ENCODE measurements at regions not wholly inside any gene's neighbourhood (a gene's known extent, or its start where the extent isn't known, plus 50 kb on each side); places are given as distances from the start of the nearest gene placed in this dataset.

DNA sequence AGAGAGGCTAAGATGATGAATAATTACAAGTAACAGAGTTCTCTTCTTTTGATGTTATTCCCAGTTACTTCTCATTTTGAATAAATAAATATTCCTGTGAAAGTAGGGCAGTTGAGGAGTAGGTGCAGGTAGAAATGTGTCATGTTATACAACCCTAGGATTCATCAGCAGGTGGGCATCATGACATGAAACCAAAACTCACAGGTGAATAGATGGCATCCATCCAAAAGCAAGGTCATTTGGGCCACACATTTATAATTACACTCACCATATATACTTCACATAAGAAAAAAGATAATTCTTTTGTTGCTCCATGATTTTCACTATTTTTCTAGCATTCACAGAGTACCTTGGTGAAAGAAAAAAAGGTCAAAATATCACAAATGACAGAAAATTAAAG lies 273.6 kb downstream of the ZBBX start:
- Mint-ChIP-seq H3K27ac (no peak overlapping the region), H3K9me3 (peaks cover 27% of the 10 kb centered on the region), H3K4me1 (ENCODE audit: low read depth) (no peaks in the 10 kb centered on the region), H3K4me3 (no peak overlapping the region), H3K36me3 (ENCODE audit: low read depth) (no peaks in the 10 kb centered on the region; the same call in 1 of the 2 replicates), H3K27me3 (ENCODE audit: insufficient read depth) (no peaks in the 10 kb centered on the region; the same call in 1 of the 2 replicates)
- DNase-seq: no peak
- TF ChIP-seq, protein P1, sequence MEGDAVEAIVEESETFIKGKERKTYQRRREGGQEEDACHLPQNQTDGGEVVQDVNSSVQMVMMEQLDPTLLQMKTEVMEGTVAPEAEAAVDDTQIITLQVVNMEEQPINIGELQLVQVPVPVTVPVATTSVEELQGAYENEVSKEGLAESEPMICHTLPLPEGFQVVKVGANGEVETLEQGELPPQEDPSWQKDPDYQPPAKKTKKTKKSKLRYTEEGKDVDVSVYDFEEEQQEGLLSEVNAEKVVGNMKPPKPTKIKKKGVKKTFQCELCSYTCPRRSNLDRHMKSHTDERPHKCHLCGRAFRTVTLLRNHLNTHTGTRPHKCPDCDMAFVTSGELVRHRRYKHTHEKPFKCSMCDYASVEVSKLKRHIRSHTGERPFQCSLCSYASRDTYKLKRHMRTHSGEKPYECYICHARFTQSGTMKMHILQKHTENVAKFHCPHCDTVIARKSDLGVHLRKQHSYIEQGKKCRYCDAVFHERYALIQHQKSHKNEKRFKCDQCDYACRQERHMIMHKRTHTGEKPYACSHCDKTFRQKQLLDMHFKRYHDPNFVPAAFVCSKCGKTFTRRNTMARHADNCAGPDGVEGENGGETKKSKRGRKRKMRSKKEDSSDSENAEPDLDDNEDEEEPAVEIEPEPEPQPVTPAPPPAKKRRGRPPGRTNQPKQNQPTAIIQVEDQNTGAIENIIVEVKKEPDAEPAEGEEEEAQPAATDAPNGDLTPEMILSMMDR (IDR thresholded peaks at IDR 0.05): no peak

DNA sequence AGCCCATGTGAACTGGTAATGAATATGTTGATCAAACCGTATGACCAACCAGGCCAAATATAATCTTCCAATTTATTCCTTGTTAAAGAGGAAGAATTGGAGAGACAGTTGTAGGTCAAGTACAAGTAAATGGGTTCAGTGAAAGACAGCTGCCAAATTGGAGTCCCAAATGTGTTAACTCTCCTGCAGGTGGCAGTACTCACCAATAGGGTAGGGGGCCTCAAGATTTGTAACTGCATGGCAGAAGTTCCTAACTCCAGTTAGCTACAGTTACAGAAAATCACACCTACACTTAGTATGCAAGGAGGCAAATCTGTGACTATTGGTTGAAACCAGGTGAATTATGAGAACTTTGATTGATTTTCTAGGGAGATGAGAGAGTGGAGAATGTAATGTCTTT lies 278.0 kb downstream of the ZBBX start:
- H3K27me3 Mint-ChIP-seq (ENCODE audit: insufficient read depth): no peaks in the 10 kb centered on the region
- H3K27ac Mint-ChIP-seq: no peak overlapping the region
- no peaks in the 10 kb centered on the region for H3K36me3 Mint-ChIP-seq (ENCODE audit: low read depth)
- TF ChIP-seq, protein P1 (IDR thresholded peaks at IDR 0.05): no peak
- no peak for DNase-seq
- no peak overlapping the region for H3K4me3 Mint-ChIP-seq
- peaks cover 32% of the 10 kb centered on the region for H3K9me3 Mint-ChIP-seq
- no peaks in the 10 kb centered on the region for H3K4me1 Mint-ChIP-seq (ENCODE audit: low read depth)

DNA sequence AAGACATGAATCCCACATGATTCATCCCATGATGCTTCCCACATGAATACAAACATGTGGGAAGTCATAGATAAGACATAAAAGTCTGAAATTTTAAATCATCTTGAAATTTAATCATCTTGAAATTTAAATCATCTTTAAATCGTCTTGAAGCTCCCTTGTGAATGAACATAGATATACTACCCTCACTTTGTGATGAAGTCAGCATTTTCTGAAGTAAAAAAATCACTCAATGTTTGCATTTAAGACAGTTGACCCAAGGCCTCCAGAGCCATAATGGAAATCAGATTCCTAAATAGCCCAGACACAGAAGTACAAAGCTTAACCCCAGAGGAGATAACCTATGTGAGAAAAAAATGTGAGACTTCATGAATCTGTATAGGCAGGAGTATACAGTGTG lies 279.4 kb downstream of the ZBBX start:
- no peaks in the 10 kb centered on the region for H3K4me1 Mint-ChIP-seq (ENCODE audit: low read depth)
- TF ChIP-seq, protein P1 (IDR thresholded peaks at IDR 0.05): no peak
- DNase-seq: no peak
- no peaks in the 10 kb centered on the region for H3K36me3 Mint-ChIP-seq (ENCODE audit: low read depth)
- H3K4me3 Mint-ChIP-seq: no peak overlapping the region
- no peaks in the 10 kb centered on the region for H3K27me3 Mint-ChIP-seq (ENCODE audit: insufficient read depth)
- peaks cover 42% of the 10 kb centered on the region for H3K9me3 Mint-ChIP-seq
- no peak overlapping the region for H3K27ac Mint-ChIP-seq

DNA sequence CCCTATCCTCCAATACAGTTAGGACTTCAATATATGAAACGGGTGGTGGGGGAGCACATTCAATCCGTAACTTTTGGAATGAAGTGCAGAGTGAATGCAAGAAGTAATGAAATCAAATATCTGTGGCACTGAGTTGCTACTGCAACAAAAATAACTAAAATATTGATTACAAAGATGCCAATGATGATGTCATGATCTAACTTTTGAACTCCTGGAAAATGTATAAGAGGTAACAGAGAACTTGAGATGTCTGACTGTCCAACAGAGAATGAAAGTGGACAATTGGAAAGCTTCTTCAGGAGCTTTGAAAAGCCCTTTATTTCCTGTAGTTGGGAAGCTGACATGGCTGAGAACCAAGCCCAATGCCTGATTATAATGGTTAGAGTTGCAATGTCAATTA lies 279.9 kb downstream of the ZBBX start:
- no peaks in the 10 kb centered on the region for H3K27me3 Mint-ChIP-seq (ENCODE audit: insufficient read depth)
- TF ChIP-seq, protein P1 (IDR thresholded peaks at IDR 0.05): no peak
- no peaks in the 10 kb centered on the region for H3K4me1 Mint-ChIP-seq (ENCODE audit: low read depth)
- H3K4me3 Mint-ChIP-seq: no peak overlapping the region
- H3K36me3 Mint-ChIP-seq (ENCODE audit: low read depth): no peaks in the 10 kb centered on the region
- no peak overlapping the region for H3K27ac Mint-ChIP-seq
- no peak for DNase-seq
- peaks cover 42% of the 10 kb centered on the region for H3K9me3 Mint-ChIP-seq

DNA sequence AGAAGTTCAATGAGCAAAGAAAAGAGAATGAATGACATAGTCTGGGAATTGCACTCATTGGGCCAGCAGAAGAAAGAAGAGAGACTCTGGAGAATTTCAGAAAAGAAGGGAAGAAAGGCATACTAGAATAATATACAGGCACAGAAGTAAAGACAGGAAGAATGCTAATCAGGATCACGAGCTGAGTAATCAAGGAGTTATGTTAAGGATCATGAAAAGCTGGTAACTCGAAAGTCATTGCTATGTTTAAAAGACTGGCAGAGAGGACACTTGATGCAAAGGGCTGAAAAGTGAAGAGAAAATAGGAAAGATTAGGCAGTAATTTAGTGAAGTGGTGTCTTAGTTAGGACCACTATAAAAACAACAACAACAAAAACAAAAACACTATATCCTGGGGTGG lies 284.1 kb downstream of the ZBBX start:
- no peaks in the 10 kb centered on the region for H3K4me1 Mint-ChIP-seq (ENCODE audit: low read depth)
- no peak overlapping the region for H3K27ac Mint-ChIP-seq
- H3K4me3 Mint-ChIP-seq: no peak overlapping the region
- H3K36me3 Mint-ChIP-seq (ENCODE audit: low read depth): no peaks in the 10 kb centered on the region
- TF ChIP-seq, protein P1 (IDR thresholded peaks at IDR 0.05): no peak
- no peak for DNase-seq
- no peaks in the 10 kb centered on the region for H3K27me3 Mint-ChIP-seq (ENCODE audit: insufficient read depth)
- H3K9me3 Mint-ChIP-seq: peaks cover 32% of the 10 kb centered on the region

DNA sequence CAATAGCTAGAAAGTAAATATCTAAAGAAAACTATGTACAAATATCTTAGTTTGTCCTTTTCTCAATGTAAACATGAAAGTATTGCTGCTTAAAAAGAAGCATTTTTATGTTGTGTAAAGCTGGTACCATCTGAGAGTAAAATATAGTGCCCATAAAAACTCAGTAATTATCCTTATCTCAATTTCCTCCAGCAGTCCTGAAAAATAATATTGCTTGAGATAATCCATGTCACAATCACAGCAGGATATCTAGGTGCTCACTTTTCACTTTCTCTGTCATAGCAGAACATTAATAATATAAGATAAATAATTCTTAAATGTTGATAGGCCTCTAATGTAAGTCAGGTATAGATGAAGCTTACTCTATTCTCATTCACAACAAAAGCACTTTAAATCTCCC lies 285.5 kb downstream of the ZBBX start:
- DNase-seq: no peak
- H3K9me3 Mint-ChIP-seq: peaks cover 31% of the 10 kb centered on the region
- no peak overlapping the region for H3K4me3 Mint-ChIP-seq
- H3K27me3 Mint-ChIP-seq (ENCODE audit: insufficient read depth): no peaks in the 10 kb centered on the region
- no peaks in the 10 kb centered on the region for H3K4me1 Mint-ChIP-seq (ENCODE audit: low read depth)
- H3K36me3 Mint-ChIP-seq (ENCODE audit: low read depth): no peaks in the 10 kb centered on the region
- TF ChIP-seq, protein P1 (IDR thresholded peaks at IDR 0.05): no peak
- no peak overlapping the region for H3K27ac Mint-ChIP-seq

All from HFFc6 (cell line).